Mucosa of gallbladder (tissue), 1 donor: ENCODE measurements at regions not wholly inside any gene's neighbourhood (a gene's known extent, or its start where the extent isn't known, plus 50 kb on each side); places are given as distances from the start of the nearest gene placed in this dataset.

ENCODE experiments used
- DNase-seq: peaks from one replicate; pipeline ENCODE4 v3.0.0-alpha.2; 2020; ENCODE audit warnings: low spot score
- donor health status: DM: no; HTN: no; CAD: no.

- no peak for DNase-seq
Measured at GRCh38 chr3:174776636-174777035, 82.5 kb upstream of the NAALADL2 start.

DNA sequence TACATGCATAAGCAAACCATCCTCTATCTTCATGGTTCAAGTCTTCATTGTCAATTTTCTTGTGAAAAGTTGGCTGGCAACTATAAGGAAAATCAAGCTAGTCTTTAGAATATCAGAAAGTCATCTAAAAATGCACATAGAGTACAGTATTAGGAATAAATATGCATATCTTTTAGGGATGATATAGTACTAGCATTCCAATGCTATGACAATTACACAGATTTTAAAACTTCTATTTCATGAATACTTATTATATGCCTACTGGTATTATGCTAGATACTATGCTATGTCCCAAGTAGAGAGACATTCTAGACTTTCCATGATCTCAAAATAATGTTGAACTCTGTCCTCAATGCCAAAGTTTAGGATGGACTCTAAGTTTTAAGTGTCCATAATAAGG lies 81.3 kb upstream of the NAALADL2 start:
- no peak for DNase-seq

GRCh38 chr3:174783502-174783901 lies 75.6 kb upstream of the NAALADL2 start:
- no peak for DNase-seq

- no peak for DNase-seq
Measured at GRCh38 chr3:174784206-174784934, 74.8 kb upstream of the NAALADL2 start.

- no peak for DNase-seq
Measured at GRCh38 chr3:174786825-174787224, 72.3 kb upstream of the NAALADL2 start.

DNA sequence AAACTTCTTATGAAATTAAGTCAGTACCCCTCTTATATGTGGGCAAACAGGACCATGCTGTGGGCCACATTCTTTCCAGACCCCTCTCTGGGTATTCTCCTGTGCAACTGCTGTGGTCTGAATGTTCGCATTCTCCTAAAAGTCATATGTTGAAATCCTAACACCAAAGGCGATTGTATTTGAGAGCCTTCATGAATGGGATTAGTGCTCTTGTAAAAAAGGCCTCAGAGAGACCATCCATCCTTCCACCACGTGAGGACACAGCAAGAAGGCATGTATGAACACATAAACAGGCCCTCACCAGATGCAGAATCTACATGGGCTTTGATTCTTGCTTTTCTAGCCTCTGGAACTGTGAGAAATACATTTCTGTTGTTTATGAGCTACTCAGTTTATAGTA lies 68.0 kb upstream of the NAALADL2 start:
- DNase-seq, result no peak

- DNase-seq, result no peak
Measured at GRCh38 chr3:174792864-174793263, 66.3 kb upstream of the NAALADL2 start.
